ENCODE measurements at regions not wholly inside any gene's neighbourhood (a gene's known extent, or its start where the extent isn't known, plus 50 kb on each side); places are given as distances from the start of the nearest gene placed in this dataset.

- FAIRE-seq, result no peak
Measured at GRCh38 chr18:27687351-27687979, 489.5 kb downstream of the CDH2 start.

GRCh38 chr18:27685807-27686412 lies 491.0 kb downstream of the CDH2 start:
- no peak for FAIRE-seq

GRCh38 chr18:27685091-27685490 lies 491.8 kb downstream of the CDH2 start:
- no peak for FAIRE-seq

- no peak for FAIRE-seq
Measured at GRCh38 chr18:27674411-27674810, 489.3 kb upstream of the CHST9 start.

GRCh38 chr18:27673861-27674260 lies 488.8 kb upstream of the CHST9 start:
- no peak for FAIRE-seq

GRCh38 chr18:27668158-27668557 lies 483.1 kb upstream of the CHST9 start:
- no peak for FAIRE-seq

- FAIRE-seq, result no peak
Measured at GRCh38 chr18:27667064-27667463, 482.0 kb upstream of the CHST9 start.

GRCh38 chr18:27666016-27666415 lies 480.9 kb upstream of the CHST9 start:
- FAIRE-seq, result no peak

GRCh38 chr18:27665264-27665799 lies 480.2 kb upstream of the CHST9 start:
- FAIRE-seq, result no peak

- FAIRE-seq, result no peak
Measured at GRCh38 chr18:27662949-27663348, 477.8 kb upstream of the CHST9 start.

- no peak for FAIRE-seq
Measured at GRCh38 chr18:27662537-27662936, 477.4 kb upstream of the CHST9 start.

GRCh38 chr18:27661320-27662018 lies 476.4 kb upstream of the CHST9 start:
- no peak for FAIRE-seq

- FAIRE-seq, result no peak
Measured at GRCh38 chr18:27656905-27657304, 471.8 kb upstream of the CHST9 start.

- FAIRE-seq, result no peak
Measured at GRCh38 chr18:27656167-27656778, 471.2 kb upstream of the CHST9 start.

GRCh38 chr18:27653247-27653646 lies 468.1 kb upstream of the CHST9 start:
- FAIRE-seq, result no peak

GRCh38 chr18:27652480-27653121 lies 467.5 kb upstream of the CHST9 start:
- no peak for FAIRE-seq

- FAIRE-seq, result no peak
Measured at GRCh38 chr18:27649621-27650020, 464.5 kb upstream of the CHST9 start.

- FAIRE-seq, result no peak
Measured at GRCh38 chr18:27645929-27646328, 460.8 kb upstream of the CHST9 start.

GRCh38 chr18:27636576-27637085 lies 451.5 kb upstream of the CHST9 start:
- no peak for FAIRE-seq

- FAIRE-seq, result no peak
Measured at GRCh38 chr18:27632706-27633105, 447.6 kb upstream of the CHST9 start.

GRCh38 chr18:27627927-27628326 lies 442.8 kb upstream of the CHST9 start:
- no peak for FAIRE-seq

- FAIRE-seq, result no peak
Measured at GRCh38 chr18:27621236-27621890, 436.3 kb upstream of the CHST9 start.

Data from G401.6 (cell line).